Endothelial cell (in vitro differentiated cells): ENCODE measurements at regions not wholly inside any gene's neighbourhood (a gene's known extent, or its start where the extent isn't known, plus 50 kb on each side); places are given as distances from the start of the nearest gene placed in this dataset.

Experiments
- DNase-seq: peaks from one replicate; pipeline ENCODE4 v3.0.0; 2021; ENCODE audit warnings: low spot score
- H3K27ac Mint-ChIP-seq: one replicate; pipeline ENCODE4 v1.8.0; 2021; ENCODE audit warnings: mixed read lengths, inconsistent platforms; ENCODE audit not compliant: unreplicated experiment
- H3K27me3 Mint-ChIP-seq: one replicate; pipeline ENCODE4 v1.8.0; 2021; ENCODE audit warnings: mild to moderate bottlenecking, moderate library complexity, mixed read lengths, inconsistent platforms; ENCODE audit not compliant: unreplicated experiment
- H3K36me3 Mint-ChIP-seq: one replicate; pipeline ENCODE4 v1.8.0; 2021; ENCODE audit warnings: mild to moderate bottlenecking, low read depth, mixed read lengths, inconsistent platforms; ENCODE audit not compliant: unreplicated experiment
- H3K4me1 Mint-ChIP-seq: one replicate; pipeline ENCODE4 v1.8.0; 2021; ENCODE audit warnings: mild to moderate bottlenecking, mixed read lengths, inconsistent platforms; ENCODE audit not compliant: unreplicated experiment
- H3K4me3 Mint-ChIP-seq: one replicate; pipeline ENCODE4 v1.8.0; 2021; ENCODE audit warnings: mild to moderate bottlenecking, mixed read lengths, inconsistent platforms; ENCODE audit not compliant: unreplicated experiment
- H3K9me3 Mint-ChIP-seq: one replicate; pipeline ENCODE4 v1.8.0; 2021; ENCODE audit warnings: mixed read lengths, inconsistent platforms; ENCODE audit not compliant: unreplicated experiment
- CTCF ChIP-seq: fragments of 200-600 bp; sonication (generic); IDR thresholded peaks from one replicate; pipeline ENCODE4 v1.5.0; 2021; ENCODE audit warnings: antibody characterized with exemption; ENCODE audit not compliant: unreplicated experiment

GRCh38 chr11:95486466-95486865, 255.5 kb upstream of the SESN3 start:
- H3K36me3 Mint-ChIP-seq: no peaks in the 10 kb centered on the region
- H3K9me3 Mint-ChIP-seq: no peaks in the 10 kb centered on the region
- no peaks in the 10 kb centered on the region for H3K4me1 Mint-ChIP-seq
- H3K27me3 Mint-ChIP-seq: peaks cover 1% of the 10 kb centered on the region
- no peak for DNase-seq
- TF ChIP-seq CTCF: no peak
- H3K4me3 Mint-ChIP-seq: no peak overlapping the region
- no peak overlapping the region for H3K27ac Mint-ChIP-seq

GRCh38 chr11:95485115-95485900, 254.3 kb upstream of the SESN3 start:
- peaks cover 2% of the 10 kb centered on the region for H3K27me3 Mint-ChIP-seq
- no peaks in the 10 kb centered on the region for H3K36me3 Mint-ChIP-seq
- no peaks in the 10 kb centered on the region for H3K4me1 Mint-ChIP-seq
- H3K9me3 Mint-ChIP-seq: no peaks in the 10 kb centered on the region
- no peak overlapping the region for H3K27ac Mint-ChIP-seq
- no peak overlapping the region for H3K4me3 Mint-ChIP-seq
- DNase-seq: no peak
- no peak for TF ChIP-seq CTCF

GRCh38 chr11:95483339-95483738, 252.3 kb upstream of the SESN3 start:
- Mint-ChIP-seq H3K27ac (no peak overlapping the region), H3K9me3 (no peaks in the 10 kb centered on the region), H3K27me3 (peaks cover 2% of the 10 kb centered on the region), H3K36me3 (no peaks in the 10 kb centered on the region), H3K4me3 (no peak overlapping the region), H3K4me1 (no peaks in the 10 kb centered on the region)
- TF ChIP-seq CTCF: no peak
- no peak for DNase-seq

GRCh38 chr11:95478003-95478402, 247.0 kb upstream of the SESN3 start:
- no peak for TF ChIP-seq CTCF
- Mint-ChIP-seq H3K36me3 (no peaks in the 10 kb centered on the region), H3K27me3 (peaks cover 2% of the 10 kb centered on the region), H3K4me1 (no peaks in the 10 kb centered on the region), H3K27ac (no peak overlapping the region), H3K4me3 (no peak overlapping the region), H3K9me3 (no peaks in the 10 kb centered on the region)
- DNase-seq: no peak

- peaks cover 4% of the 10 kb centered on the region for H3K4me1 Mint-ChIP-seq
- no peak for DNase-seq
- H3K27ac Mint-ChIP-seq: no peak overlapping the region
- no peaks in the 10 kb centered on the region for H3K36me3 Mint-ChIP-seq
- no peak overlapping the region for H3K4me3 Mint-ChIP-seq
- TF ChIP-seq CTCF: no peak
- H3K27me3 Mint-ChIP-seq: no peaks in the 10 kb centered on the region
- no peaks in the 10 kb centered on the region for H3K9me3 Mint-ChIP-seq
These were observed 238.3 kb upstream of the SESN3 start for GRCh38 chr11:95469258-95469657.
